ENCODE measurements at regions not wholly inside any gene's neighbourhood (a gene's known extent, or its start where the extent isn't known, plus 50 kb on each side); places are given as distances from the start of the nearest gene placed in this dataset.

- ChIA-PET CTCF (no interaction called here), POLR2A (ENCODE audit: unreplicated experiment) (no interaction called here)
- Histone ChIP-seq H3K4me2 (ENCODE audit: low read length) (no peak overlapping the region), H2AFZ (ENCODE audit: low read length) (no peak overlapping the region), H3K9me2 (replicated peaks; ENCODE audit: low read length) (no peaks in the 10 kb centered on the region), H3K79me2 (ENCODE audit: low read length) (no peaks in the 10 kb centered on the region), H3K36me3 (ENCODE audit: low read depth, low read length) (no peaks in the 10 kb centered on the region), H3F3A (ENCODE audit: low read length, unreplicated experiment) (no peaks in the 10 kb centered on the region), H3K27ac (ENCODE audit: low read length) (no peak overlapping the region), H3K9me3 (ENCODE audit: low read length) (no peaks in the 10 kb centered on the region), H3K9ac (ENCODE audit: low read length) (no peak overlapping the region), H4K20me1 (ENCODE audit: low read length) (no peaks in the 10 kb centered on the region), H3K4me3 (ENCODE audit: low read length) (no peak overlapping the region), H3K27me3 (ENCODE audit: low read length) (no peaks in the 10 kb centered on the region), H3K4me1 (ENCODE audit: insufficient read depth, low read length) (no peaks in the 10 kb centered on the region)
- no peak for DNase-seq
- TF ChIP-seq CTCF (conservative IDR thresholded peaks at IDR 0.05; ENCODE audit: low read depth, low read length) (no peak), EZH2phosphoT487 (IDR thresholded peaks at IDR 0.05; ENCODE audit: borderline replicate concordance, low read length) (no peak), EZH2 (IDR thresholded peaks at IDR 0.05; ENCODE audit: low read length, unreplicated experiment) (no peak)
- BruUV-seq (replicated peaks), result no TSS peak
- intact Hi-C loops (cut with micrococcal nuclease), result loop anchor here (10.0 kb wide), 1 partner anchor 182 kb away; no protein-coding TSS in a partner anchor
- ATAC-seq, result no peak
These were observed 95.9 kb upstream of the AUTS2 start for GRCh38 chr7:69502358-69502757.

- Histone ChIP-seq H3K9me2 (replicated peaks; ENCODE audit: low read length) (no peaks in the 10 kb centered on the region), H3K79me2 (ENCODE audit: low read length) (no peaks in the 10 kb centered on the region), H2AFZ (ENCODE audit: low read length) (no peak overlapping the region), H3K36me3 (ENCODE audit: low read depth, low read length) (no peaks in the 10 kb centered on the region), H3K4me3 (ENCODE audit: low read length) (no peak overlapping the region), H3K4me2 (ENCODE audit: low read length) (no peak overlapping the region), H3F3A (ENCODE audit: low read length, unreplicated experiment) (no peaks in the 10 kb centered on the region), H3K27me3 (ENCODE audit: low read length) (no peaks in the 10 kb centered on the region), H3K9me3 (ENCODE audit: low read length) (no peaks in the 10 kb centered on the region), H3K27ac (ENCODE audit: low read length) (no peak overlapping the region), H4K20me1 (ENCODE audit: low read length) (no peaks in the 10 kb centered on the region), H3K9ac (ENCODE audit: low read length) (no peak overlapping the region), H3K4me1 (ENCODE audit: insufficient read depth, low read length) (no peaks in the 10 kb centered on the region)
- ATAC-seq, result no peak
- ChIA-PET CTCF (no interaction called here), POLR2A (ENCODE audit: unreplicated experiment) (no interaction called here)
- DNase-seq, result no peak
- TF ChIP-seq EZH2phosphoT487 (IDR thresholded peaks at IDR 0.05; ENCODE audit: borderline replicate concordance, low read length), result no peak
- BruUV-seq (replicated peaks), result no TSS peak
- intact Hi-C loops (cut with micrococcal nuclease), result loop anchor here (10.0 kb wide), 1 partner anchor 180 kb away; no protein-coding TSS in a partner anchor
These were observed 93.4 kb upstream of the AUTS2 start for GRCh38 chr7:69504733-69505420.

- intact Hi-C loops (cut with micrococcal nuclease), result loop anchor here (10.0 kb wide), 1 partner anchor 176 kb away; no protein-coding TSS in a partner anchor
- H3K4me3 ChIP-seq (ENCODE audit: low read length), result no peak overlapping the region
- ChIA-PET CTCF (no interaction called here), POLR2A (ENCODE audit: unreplicated experiment) (no interaction called here)
- no peak overlapping the region for H3K9ac ChIP-seq (ENCODE audit: low read length)
- no peaks in the 10 kb centered on the region for H3K27me3 ChIP-seq (ENCODE audit: low read length)
- DNase-seq (no peak), ATAC-seq (no peak)
- H3K4me2 ChIP-seq (ENCODE audit: low read length), result no peak overlapping the region
- H3K27ac ChIP-seq (ENCODE audit: low read length), result no peak overlapping the region
- no peaks in the 10 kb centered on the region for H3K79me2 ChIP-seq (ENCODE audit: low read length)
- no peaks in the 10 kb centered on the region for H3K4me1 ChIP-seq (ENCODE audit: insufficient read depth, low read length)
- H3K9me3 ChIP-seq (ENCODE audit: low read length), result no peaks in the 10 kb centered on the region
- no peaks in the 10 kb centered on the region for H4K20me1 ChIP-seq (ENCODE audit: low read length)
- BruUV-seq (replicated peaks), result no TSS peak
- H3F3A ChIP-seq (ENCODE audit: low read length, unreplicated experiment), result no peaks in the 10 kb centered on the region
- no peaks in the 10 kb centered on the region for H3K9me2 ChIP-seq (replicated peaks; ENCODE audit: low read length)
- no peaks in the 10 kb centered on the region for H3K36me3 ChIP-seq (ENCODE audit: low read depth, low read length)
- TF ChIP-seq EZH2 (IDR thresholded peaks at IDR 0.05; ENCODE audit: low read length, unreplicated experiment), result no peak
- no peak for TF ChIP-seq EZH2phosphoT487 (IDR thresholded peaks at IDR 0.05; ENCODE audit: borderline replicate concordance, low read length)
- TF ChIP-seq CTCF (conservative IDR thresholded peaks at IDR 0.05; ENCODE audit: low read depth, low read length), result no peak
- no peak overlapping the region for H2AFZ ChIP-seq (ENCODE audit: low read length)
These were observed 89.5 kb upstream of the AUTS2 start for GRCh38 chr7:69508736-69509135.
